A673 (cell line): ENCODE measurements at regions not wholly inside any gene's neighbourhood (a gene's known extent, or its start where the extent isn't known, plus 50 kb on each side); places are given as distances from the start of the nearest gene placed in this dataset.

Experiments
- BruUV-seq: library from RNA; stranded (reverse); fragments of 400-500 nt; replicated peaks from 2 replicates; lab custom pipeline; 2021; lab: Mats Ljungman, UMichigan
- CTCF ChIA-PET: fragments of 300-600 bp; sonication (Branson Sonifier 250); formaldehyde crosslinking; loops from one replicate; lab custom pipeline; 2022; ENCODE audit warnings: antibody characterized with exemption; lab: Charles Lee
- POLR2A ChIA-PET: fragments of 300-600 bp; sonication (Branson Sonifier 250); formaldehyde crosslinking; loops from one replicate; lab custom pipeline; 2022; ENCODE audit warnings: antibody characterized with exemption; ENCODE audit not compliant: low non-redundant PET; lab: Charles Lee
- DNase-seq: peaks from one replicate; pipeline ENCODE4 v3.0.0-alpha.2; 2015; ENCODE audit warnings: low spot score
- H3K27ac ChIP-seq: fragments of 200-600 bp; sonication (generic); 2 replicates; pipeline ENCODE4 v1.5.1; 2016; ENCODE audit warnings: mixed run types, low read depth, mild to moderate bottlenecking, mixed read lengths, antibody characterized with exemption, low read length; ENCODE audit not compliant: poor library complexity, severe bottlenecking
- H3K27me3 ChIP-seq: fragments of 200-600 bp; sonication (generic); replicated peaks from 2 replicates; pipeline ENCODE4 v1.6.1; 2017; ENCODE audit warnings: mixed run types, low read depth, mild to moderate bottlenecking, mixed read lengths, antibody characterized with exemption, low read length; ENCODE audit not compliant: insufficient read depth, poor library complexity
- H3K36me3 ChIP-seq: fragments of 200-600 bp; sonication (generic); 2 replicates; pipeline ENCODE4 v1.6.1; 2016; ENCODE audit warnings: mixed run types, mild to moderate bottlenecking, mixed read lengths, antibody characterized with exemption, low read length; ENCODE audit not compliant: insufficient read depth, poor library complexity, severe bottlenecking
- H3K4me1 ChIP-seq: fragments of 200-600 bp; sonication (generic); 2 replicates; pipeline ENCODE4 v1.6.1; 2017; ENCODE audit warnings: mixed run types, mild to moderate bottlenecking, mixed read lengths, antibody characterized with exemption, low read length; ENCODE audit not compliant: insufficient read depth, poor library complexity, severe bottlenecking
- H3K4me3 ChIP-seq: fragments of 200-600 bp; sonication (generic); 2 replicates; pipeline ENCODE4 v1.5.1; 2016; ENCODE audit warnings: low read depth, mixed run types, mild to moderate bottlenecking, mixed read lengths, low read length; ENCODE audit not compliant: poor library complexity, severe bottlenecking
- H3K9me3 ChIP-seq: fragments of 200-600 bp; sonication (generic); 2 replicates; pipeline ENCODE4 v1.6.1; 2016; ENCODE audit warnings: mixed run types, low read depth, mild to moderate bottlenecking, mixed read lengths, antibody characterized with exemption, low read length; ENCODE audit not compliant: poor library complexity, severe bottlenecking
- EZH2 ChIP-seq: fragments of 200-600 bp; sonication (generic); IDR thresholded peaks from 2 replicates; pipeline ENCODE4 v1.6.1; 2017; ENCODE audit warnings: borderline replicate concordance, low read depth, mild to moderate bottlenecking, mixed read lengths, antibody characterized with exemption, low read length; ENCODE audit not compliant: poor library complexity, severe bottlenecking
- intact Hi-C: fragments of 100-400 bp; cut with micrococcal nuclease; formaldehyde crosslinking; loops from one replicate; pipeline ENCODE4 v1.10.0; 2022; ENCODE audit not compliant: unreplicated experiment
- TF ChIP-seq, protein P1 (sequence below): fragments of 300-800, 200-600 bp; sonication (generic); conservative IDR thresholded peaks from 2 replicates; pipeline ENCODE4 v1.5.1; 2017; ENCODE audit warnings: low read depth, mild to moderate bottlenecking, antibody characterized with exemption, low read length, moderate library complexity, mixed read lengths

DNA sequence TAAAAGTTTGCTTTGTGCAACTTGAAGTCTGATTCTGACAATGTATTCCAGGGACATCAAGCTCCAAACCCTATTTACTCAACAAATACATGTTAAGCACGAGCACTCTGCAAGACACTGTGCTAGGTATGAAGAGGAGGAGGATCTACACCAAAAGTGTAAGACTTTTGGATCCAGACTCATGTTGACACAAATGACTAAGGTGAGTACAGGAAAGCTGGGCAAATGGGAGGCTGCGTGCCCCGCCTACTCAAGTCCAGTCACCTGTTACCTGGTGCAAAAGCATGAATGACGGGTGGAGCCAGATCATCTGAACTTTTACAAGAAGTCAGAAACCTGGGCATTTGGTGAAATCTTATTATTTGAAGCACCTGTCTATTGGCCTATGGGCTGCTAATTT lies 120.7 kb downstream of the ABCC12 start:
- no peak for DNase-seq
- Histone ChIP-seq H3K36me3 (no peaks in the 10 kb centered on the region), H3K27me3 (peaks cover 11% of the 10 kb centered on the region), H3K27ac (no peak overlapping the region), H3K4me3 (no peak overlapping the region), H3K9me3 (no peaks in the 10 kb centered on the region), H3K4me1 (no peaks in the 10 kb centered on the region)
- CTCF ChIA-PET: no interaction called here
- intact Hi-C loops: no loop called here
- POLR2A ChIA-PET: no interaction called here
- TF ChIP-seq, protein P1, sequence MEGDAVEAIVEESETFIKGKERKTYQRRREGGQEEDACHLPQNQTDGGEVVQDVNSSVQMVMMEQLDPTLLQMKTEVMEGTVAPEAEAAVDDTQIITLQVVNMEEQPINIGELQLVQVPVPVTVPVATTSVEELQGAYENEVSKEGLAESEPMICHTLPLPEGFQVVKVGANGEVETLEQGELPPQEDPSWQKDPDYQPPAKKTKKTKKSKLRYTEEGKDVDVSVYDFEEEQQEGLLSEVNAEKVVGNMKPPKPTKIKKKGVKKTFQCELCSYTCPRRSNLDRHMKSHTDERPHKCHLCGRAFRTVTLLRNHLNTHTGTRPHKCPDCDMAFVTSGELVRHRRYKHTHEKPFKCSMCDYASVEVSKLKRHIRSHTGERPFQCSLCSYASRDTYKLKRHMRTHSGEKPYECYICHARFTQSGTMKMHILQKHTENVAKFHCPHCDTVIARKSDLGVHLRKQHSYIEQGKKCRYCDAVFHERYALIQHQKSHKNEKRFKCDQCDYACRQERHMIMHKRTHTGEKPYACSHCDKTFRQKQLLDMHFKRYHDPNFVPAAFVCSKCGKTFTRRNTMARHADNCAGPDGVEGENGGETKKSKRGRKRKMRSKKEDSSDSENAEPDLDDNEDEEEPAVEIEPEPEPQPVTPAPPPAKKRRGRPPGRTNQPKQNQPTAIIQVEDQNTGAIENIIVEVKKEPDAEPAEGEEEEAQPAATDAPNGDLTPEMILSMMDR: no peak
- TF ChIP-seq EZH2: no peak
- no TSS peak for BruUV-seq

DNA sequence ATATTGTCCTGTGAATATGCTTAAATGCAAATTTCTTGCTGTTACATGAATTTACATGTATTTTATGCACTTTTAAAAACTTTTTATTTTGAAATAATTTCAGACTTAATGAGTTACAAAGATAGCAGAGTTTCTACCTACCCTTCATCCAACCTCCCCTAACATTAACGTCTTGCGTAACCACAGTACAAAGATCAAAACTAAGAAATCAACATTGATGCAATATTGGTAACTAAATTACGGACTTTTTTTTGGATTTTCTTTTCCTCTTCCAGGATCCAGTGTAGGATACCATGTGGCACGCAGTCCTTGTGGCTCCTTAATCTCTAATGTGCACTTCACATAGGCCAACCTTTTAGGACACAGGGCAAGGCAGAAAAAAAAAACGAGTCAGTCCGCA lies 124.9 kb downstream of the ABCC12 start:
- H3K4me1 ChIP-seq: no peaks in the 10 kb centered on the region
- H3K36me3 ChIP-seq: no peaks in the 10 kb centered on the region
- DNase-seq: no peak
- H3K27ac ChIP-seq: no peak overlapping the region
- peaks cover 7% of the 10 kb centered on the region for H3K27me3 ChIP-seq
- TF ChIP-seq, protein P1: no peak
- no peak for TF ChIP-seq EZH2
- intact Hi-C loops: no loop called here
- BruUV-seq: no TSS peak
- no peak overlapping the region for H3K4me3 ChIP-seq
- POLR2A ChIA-PET: no interaction called here
- CTCF ChIA-PET: no interaction called here
- no peaks in the 10 kb centered on the region for H3K9me3 ChIP-seq

DNA sequence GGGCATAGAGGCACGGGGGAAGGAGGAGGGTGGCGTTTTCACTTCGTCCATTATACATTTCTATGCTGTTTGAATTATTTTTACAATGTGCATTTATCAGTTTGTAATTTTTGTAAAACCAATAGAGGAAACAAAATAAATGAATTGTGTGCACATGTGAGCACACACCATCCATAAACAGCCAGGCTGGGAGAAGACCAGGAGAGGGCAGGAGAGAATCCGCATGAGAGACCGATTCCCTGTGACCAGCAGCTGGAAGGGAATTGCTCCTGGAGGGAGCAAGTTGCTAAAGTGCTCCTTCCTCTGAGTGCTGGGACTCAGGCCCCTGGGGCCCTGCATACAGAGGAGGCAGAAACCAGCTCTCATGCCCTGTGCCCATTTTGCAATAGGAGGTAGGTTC lies 126.0 kb downstream of the ABCC12 start:
- Histone ChIP-seq H3K4me3 (no peak overlapping the region), H3K27me3 (peaks cover 7% of the 10 kb centered on the region), H3K36me3 (no peaks in the 10 kb centered on the region), H3K9me3 (no peaks in the 10 kb centered on the region), H3K27ac (no peak overlapping the region), H3K4me1 (no peaks in the 10 kb centered on the region)
- ChIA-PET POLR2A (no interaction called here), CTCF (no interaction called here)
- no TSS peak for BruUV-seq
- TF ChIP-seq, protein P1: no peak
- no peak for TF ChIP-seq EZH2
- no peak for DNase-seq
- intact Hi-C loops: no loop called here
